ENCODE measurements at regions not wholly inside any gene's neighbourhood (a gene's known extent, or its start where the extent isn't known, plus 50 kb on each side); places are given as distances from the start of the nearest gene placed in this dataset.

DNA sequence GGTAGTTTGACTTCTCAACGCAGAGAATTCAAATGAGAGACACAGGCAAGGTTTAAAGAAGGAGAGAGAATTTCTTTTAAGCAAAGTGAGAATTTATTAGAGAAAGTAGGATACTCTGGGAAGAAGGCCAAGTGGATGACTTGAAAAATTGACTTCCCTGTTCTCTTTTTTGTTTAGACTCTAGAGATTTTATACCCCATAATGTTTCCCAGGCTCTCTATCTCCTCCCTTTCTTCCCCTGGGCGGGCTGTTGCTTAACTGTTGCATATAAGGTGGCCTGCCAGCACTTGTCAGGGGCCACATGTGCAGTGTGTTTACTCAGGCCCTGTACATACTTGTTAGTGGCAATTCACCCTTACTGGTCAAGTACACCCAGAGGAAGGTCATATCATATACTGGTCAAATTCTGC is 403.7 kb downstream of the SLC6A15 start:
- no peaks in the 10 kb centered on the region for H3K79me2 ChIP-seq (ENCODE audit: control insufficient read depth, insufficient read depth, low read length)
- H3K9me1 ChIP-seq (ENCODE audit: control insufficient read depth, extremely low read depth, insufficient read depth, low read length), result no peaks in the 10 kb centered on the region
- no peaks in the 10 kb centered on the region for H4K20me1 ChIP-seq (ENCODE audit: control insufficient read depth, extremely low read depth, insufficient read depth, low read length)
- dilution Hi-C loops (cut with MboI; ENCODE audit: extremely low pct_ligation_motif_present, low sequenced_read_pairs), result no loop called here
- peak overlapping the region; percentile 14 for H3K9ac ChIP-seq (ENCODE audit: control insufficient read depth, extremely low read depth, insufficient read depth, low read length)
- no peak for TF ChIP-seq EZH2 (IDR thresholded peaks at IDR 0.05; ENCODE audit: low read length)
- TF ChIP-seq, protein P1, sequence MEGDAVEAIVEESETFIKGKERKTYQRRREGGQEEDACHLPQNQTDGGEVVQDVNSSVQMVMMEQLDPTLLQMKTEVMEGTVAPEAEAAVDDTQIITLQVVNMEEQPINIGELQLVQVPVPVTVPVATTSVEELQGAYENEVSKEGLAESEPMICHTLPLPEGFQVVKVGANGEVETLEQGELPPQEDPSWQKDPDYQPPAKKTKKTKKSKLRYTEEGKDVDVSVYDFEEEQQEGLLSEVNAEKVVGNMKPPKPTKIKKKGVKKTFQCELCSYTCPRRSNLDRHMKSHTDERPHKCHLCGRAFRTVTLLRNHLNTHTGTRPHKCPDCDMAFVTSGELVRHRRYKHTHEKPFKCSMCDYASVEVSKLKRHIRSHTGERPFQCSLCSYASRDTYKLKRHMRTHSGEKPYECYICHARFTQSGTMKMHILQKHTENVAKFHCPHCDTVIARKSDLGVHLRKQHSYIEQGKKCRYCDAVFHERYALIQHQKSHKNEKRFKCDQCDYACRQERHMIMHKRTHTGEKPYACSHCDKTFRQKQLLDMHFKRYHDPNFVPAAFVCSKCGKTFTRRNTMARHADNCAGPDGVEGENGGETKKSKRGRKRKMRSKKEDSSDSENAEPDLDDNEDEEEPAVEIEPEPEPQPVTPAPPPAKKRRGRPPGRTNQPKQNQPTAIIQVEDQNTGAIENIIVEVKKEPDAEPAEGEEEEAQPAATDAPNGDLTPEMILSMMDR (optimal IDR thresholded peaks at IDR 0.05 in 1 of 3, IDR thresholded peaks at IDR 0.05 in 1 of 3, conservative IDR thresholded peaks at IDR 0.05 in 1 of 3; ENCODE audit: extremely low read depth in 1 of 3, insufficient read depth in 2 of 3, low read length in 3 of 3), result no peak
- H2AFZ ChIP-seq (ENCODE audit: control insufficient read depth, low read length), result peak overlapping the region; percentile 57
- H3K9me3 ChIP-seq (ENCODE audit: control insufficient read depth, low read depth, low read length), result no peaks in the 10 kb centered on the region
- H3K4me1 ChIP-seq (ENCODE audit: control insufficient read depth, extremely low read depth, insufficient read depth, low read length), result peaks cover 21% of the 10 kb centered on the region
- no peaks in the 10 kb centered on the region for H3K27me3 ChIP-seq (ENCODE audit: control insufficient read depth, extremely low read depth, insufficient read depth, low read length)
- no peak for DNase-seq (ENCODE audit: low read depth, low spot score)
- peak overlapping the region; percentile 58 for H3K4me2 ChIP-seq (ENCODE audit: control insufficient read depth, extremely low read depth, insufficient read depth, low read depth, low read length)
- H3K4me3 ChIP-seq (ENCODE audit: control insufficient read depth in 2 of 3, extremely low read depth in 1 of 3, insufficient read depth in 2 of 3, low read depth in 1 of 3, low read length in 3 of 3), result no peak overlapping the region
- peak overlapping the region; percentile 75 for H3K27ac ChIP-seq (ENCODE audit: control insufficient read depth, insufficient read depth, low read length)
- H3K36me3 ChIP-seq (ENCODE audit: control insufficient read depth in 2 of 2, extremely low read depth in 1 of 2, insufficient read depth in 2 of 2, low read length in 2 of 2), result no peaks in the 10 kb centered on the region
- FAIRE-seq, result no peak

DNA sequence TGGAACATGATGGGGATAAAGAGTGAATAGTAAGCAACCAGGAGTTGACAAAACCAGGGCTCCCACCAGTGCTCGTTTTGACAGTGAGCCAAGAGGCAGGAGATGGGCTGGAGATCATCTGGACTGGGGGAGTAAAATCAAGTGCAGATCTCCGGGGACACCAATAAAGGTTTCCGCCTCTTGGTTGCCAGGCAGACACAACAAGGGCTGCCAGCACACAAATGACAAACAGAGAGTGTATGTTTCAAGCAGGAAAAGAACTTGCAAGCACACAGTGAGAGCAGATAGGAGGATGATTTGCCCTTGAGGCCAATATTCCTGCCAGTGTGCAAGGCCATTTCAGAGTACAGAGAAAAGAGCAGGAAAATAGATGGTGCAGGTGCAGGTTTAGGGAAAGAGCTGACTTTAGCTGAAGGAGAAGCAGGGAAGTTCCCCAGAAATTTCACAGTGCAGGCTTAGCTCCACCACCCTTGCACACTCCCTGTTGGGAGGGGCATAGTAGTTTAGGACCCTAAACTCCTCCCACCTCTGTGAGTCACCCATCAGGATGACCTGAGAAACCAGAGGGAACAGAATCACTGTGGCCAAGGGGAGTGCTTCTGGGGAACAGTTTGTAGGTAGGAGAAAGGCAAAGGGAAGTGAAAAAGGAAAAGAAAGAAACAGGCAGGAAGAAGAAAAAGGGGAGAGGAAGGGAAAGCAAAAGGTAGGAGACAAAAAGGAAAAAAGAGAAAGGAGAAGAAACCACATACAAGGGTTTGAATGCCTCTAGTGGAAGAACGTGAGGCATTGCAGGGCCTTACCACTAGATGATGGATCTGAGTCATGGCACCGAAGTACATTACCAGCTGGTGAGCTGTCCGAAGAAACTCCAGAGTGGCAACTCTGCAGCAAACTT is 404.4 kb downstream of the SLC6A15 start:
- no peaks in the 10 kb centered on the region for H3K27me3 ChIP-seq (ENCODE audit: control insufficient read depth, extremely low read depth, insufficient read depth, low read length)
- peak overlapping the region; percentile 14 for H3K9ac ChIP-seq (ENCODE audit: control insufficient read depth, extremely low read depth, insufficient read depth, low read length)
- no peaks in the 10 kb centered on the region for H3K79me2 ChIP-seq (ENCODE audit: control insufficient read depth, insufficient read depth, low read length)
- H3K36me3 ChIP-seq (ENCODE audit: control insufficient read depth in 2 of 2, extremely low read depth in 1 of 2, insufficient read depth in 2 of 2, low read length in 2 of 2), result no peaks in the 10 kb centered on the region
- H3K27ac ChIP-seq (ENCODE audit: control insufficient read depth, insufficient read depth, low read length), result peak overlapping the region; percentile 75
- peak overlapping the region; percentile 57 for H2AFZ ChIP-seq (ENCODE audit: control insufficient read depth, low read length)
- H3K4me3 ChIP-seq (ENCODE audit: control insufficient read depth in 2 of 3, extremely low read depth in 1 of 3, insufficient read depth in 2 of 3, low read depth in 1 of 3, low read length in 3 of 3), result no peak overlapping the region
- peaks cover 21% of the 10 kb centered on the region for H3K4me1 ChIP-seq (ENCODE audit: control insufficient read depth, extremely low read depth, insufficient read depth, low read length)
- H4K20me1 ChIP-seq (ENCODE audit: control insufficient read depth, extremely low read depth, insufficient read depth, low read length), result no peaks in the 10 kb centered on the region
- dilution Hi-C loops (cut with MboI; ENCODE audit: extremely low pct_ligation_motif_present, low sequenced_read_pairs), result no loop called here
- TF ChIP-seq EZH2 (IDR thresholded peaks at IDR 0.05; ENCODE audit: low read length), result no peak
- TF ChIP-seq, protein P1 (optimal IDR thresholded peaks at IDR 0.05 in 1 of 3, IDR thresholded peaks at IDR 0.05 in 1 of 3, conservative IDR thresholded peaks at IDR 0.05 in 1 of 3; ENCODE audit: extremely low read depth in 1 of 3, insufficient read depth in 2 of 3, low read length in 3 of 3), result peak; percentile 62 to 82 (median 71)
- no peaks in the 10 kb centered on the region for H3K9me3 ChIP-seq (ENCODE audit: control insufficient read depth, low read depth, low read length)
- H3K4me2 ChIP-seq (ENCODE audit: control insufficient read depth, extremely low read depth, insufficient read depth, low read depth, low read length), result peak overlapping the region; percentile 58
- DNase-seq (ENCODE audit: low read depth, low spot score) (no peak), FAIRE-seq (peak; percentile 92)
- H3K9me1 ChIP-seq (ENCODE audit: control insufficient read depth, extremely low read depth, insufficient read depth, low read length), result no peaks in the 10 kb centered on the region

Measured in keratinocyte (primary cell).